LNCAP (cell line): ENCODE measurements at regions not wholly inside any gene's neighbourhood (a gene's known extent, or its start where the extent isn't known, plus 50 kb on each side); places are given as distances from the start of the nearest gene placed in this dataset.

Experiments used
- TF ChIP-seq, protein P1 (sequence below): fragments of 450-650 bp; IDR thresholded peaks from 2 replicates; pipeline ENCODE4 v1.5.1; 2017; ENCODE audit warnings: mild to moderate bottlenecking

DNA sequence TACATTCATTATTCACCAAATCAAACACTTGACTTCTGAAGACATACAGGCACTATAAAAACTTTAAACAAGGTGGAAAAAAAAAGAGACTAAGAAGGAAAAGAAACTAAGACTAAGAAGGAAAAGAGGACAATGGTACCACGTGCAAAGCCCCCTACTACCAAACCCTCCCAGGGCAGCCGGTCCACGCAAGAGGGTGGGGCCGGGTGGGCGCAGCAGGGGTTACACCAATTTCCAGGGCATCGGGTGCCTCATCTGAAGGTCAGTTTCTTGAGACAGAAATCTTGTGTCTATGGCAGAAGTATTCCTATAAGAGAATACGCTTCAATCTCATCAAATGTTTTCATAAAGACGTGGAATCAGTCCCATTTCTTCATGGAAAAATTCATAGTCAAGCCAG, 131.5 kb downstream of the NUFIP1 start:
- TF ChIP-seq, protein P1, sequence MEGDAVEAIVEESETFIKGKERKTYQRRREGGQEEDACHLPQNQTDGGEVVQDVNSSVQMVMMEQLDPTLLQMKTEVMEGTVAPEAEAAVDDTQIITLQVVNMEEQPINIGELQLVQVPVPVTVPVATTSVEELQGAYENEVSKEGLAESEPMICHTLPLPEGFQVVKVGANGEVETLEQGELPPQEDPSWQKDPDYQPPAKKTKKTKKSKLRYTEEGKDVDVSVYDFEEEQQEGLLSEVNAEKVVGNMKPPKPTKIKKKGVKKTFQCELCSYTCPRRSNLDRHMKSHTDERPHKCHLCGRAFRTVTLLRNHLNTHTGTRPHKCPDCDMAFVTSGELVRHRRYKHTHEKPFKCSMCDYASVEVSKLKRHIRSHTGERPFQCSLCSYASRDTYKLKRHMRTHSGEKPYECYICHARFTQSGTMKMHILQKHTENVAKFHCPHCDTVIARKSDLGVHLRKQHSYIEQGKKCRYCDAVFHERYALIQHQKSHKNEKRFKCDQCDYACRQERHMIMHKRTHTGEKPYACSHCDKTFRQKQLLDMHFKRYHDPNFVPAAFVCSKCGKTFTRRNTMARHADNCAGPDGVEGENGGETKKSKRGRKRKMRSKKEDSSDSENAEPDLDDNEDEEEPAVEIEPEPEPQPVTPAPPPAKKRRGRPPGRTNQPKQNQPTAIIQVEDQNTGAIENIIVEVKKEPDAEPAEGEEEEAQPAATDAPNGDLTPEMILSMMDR: no peak

DNA sequence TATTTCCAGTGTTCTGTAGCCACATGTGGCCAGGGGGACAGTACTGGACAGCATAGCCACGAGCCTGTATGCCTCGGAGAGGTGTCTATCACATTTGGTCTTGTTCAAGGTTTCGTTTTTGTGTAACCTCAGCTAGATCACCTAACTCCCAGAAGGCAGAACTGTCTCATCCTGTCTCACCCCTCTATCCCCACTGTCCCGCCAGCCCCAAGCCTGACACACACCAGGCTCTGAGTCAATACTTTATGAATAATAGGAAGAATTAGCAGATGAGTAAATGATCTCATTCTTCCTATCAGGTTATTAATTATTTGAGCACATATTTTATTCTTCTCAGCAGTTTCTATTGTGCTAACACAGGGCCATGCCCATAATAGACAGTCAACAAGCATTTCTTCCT, 132.2 kb downstream of the NUFIP1 start:
- TF ChIP-seq, protein P1: no peak

DNA sequence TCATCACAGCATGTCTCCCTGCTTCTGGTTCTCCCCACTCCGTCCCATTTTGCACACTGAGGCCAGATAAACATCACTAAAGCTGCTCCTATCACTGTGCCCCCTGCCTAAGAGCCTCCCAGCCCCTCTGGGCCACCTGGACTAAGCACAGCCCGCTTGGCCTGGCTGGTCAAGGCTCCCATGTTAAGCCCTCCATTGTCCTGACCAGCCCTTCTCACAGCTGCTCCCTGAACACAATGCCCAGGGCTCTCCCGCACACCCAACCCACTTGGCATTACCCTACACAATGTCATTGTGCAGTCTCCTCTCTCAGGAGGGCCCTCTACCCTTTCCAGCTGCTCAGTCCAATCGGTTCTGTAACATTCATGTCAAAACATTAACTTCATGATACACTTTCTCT, 133.4 kb downstream of the NUFIP1 start:
- TF ChIP-seq, protein P1: no peak

DNA sequence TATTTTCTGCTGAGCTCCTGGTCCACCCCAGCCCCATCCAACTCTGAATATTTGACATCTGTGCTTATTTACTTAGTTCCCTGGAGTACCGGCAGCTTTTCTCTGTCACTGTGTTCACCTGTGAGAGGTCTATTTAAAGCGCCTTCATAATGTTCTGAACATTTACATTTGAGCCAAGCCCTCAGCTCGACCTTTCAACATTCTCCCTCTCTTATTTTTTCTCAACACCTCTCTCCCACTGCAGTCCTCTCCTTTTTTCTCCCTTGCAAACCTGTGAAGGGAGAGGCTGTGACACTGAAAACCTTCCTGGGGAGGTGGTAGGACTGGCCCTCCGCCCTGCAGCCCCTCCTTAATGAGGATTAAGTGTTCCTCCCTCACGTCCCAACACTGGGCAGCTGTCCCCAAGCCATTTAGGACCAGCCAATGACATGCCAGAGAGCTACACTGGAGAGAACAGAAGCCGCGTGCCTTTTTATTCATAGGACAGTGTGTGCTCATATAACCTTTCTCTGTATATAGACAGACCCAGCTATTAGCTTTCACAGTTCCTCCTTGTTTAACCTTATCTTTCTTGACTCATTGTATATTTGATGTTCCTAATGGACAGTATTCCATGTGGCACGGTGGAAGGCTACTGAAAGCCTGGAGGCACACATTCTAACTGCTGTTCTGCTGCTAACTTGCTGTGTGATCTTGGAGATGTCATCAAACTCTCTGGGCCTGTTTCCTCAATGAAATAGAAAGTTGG, 134.8 kb downstream of the NUFIP1 start:
- TF ChIP-seq, protein P1: no peak

DNA sequence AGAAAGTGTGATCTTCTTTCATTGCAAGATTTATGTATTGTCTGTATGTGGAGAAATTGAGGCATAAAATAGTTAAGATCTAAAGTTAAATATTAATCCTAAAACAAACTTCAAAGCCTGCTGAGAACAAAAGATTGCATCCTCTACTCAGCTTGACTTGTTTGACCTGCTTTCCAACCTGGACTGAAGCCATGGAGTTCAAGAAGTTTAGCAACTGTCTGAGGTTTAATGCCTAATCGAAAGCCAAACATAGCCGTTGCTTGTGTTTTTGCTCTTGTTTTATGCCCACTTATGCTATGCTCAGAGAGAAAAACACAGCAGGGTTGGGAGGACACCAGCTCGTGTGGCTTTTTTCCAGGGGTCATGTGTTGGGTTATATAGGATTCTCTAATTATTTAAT, 135.6 kb downstream of the NUFIP1 start:
- TF ChIP-seq, protein P1: no peak

DNA sequence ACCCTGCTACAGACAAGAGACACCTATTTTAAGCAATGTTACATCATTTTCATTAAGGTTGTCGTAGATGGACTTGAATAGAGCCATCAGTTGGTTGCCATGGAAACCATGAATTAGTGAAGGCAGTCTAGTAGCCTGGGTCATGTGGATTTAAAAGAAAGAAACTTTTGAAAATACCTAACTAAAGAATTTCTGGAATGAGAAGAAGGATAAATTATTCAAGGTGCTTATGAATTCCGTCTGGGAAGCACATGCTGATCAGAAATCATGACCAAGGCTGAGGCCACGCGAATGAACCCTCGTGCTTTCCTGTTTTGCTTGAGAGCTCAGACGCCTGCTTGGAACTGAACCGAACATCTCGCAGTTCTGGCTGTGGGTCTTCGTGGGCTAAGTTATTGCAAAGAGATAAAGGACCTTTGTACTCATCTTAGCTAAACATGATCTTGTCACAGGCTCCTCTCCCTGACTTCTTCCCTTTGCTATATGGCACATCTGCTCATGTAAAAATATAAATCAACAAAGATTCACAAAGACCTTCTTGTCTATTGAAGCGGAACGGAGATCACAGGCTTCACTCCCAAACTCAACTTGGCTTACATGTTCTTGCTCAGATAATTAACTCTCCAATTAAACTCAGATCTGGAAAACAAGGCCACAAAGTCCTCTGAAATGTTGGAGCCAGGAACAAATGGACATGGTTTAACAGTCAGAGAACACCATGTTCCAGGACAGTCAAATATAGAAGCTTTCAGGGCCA, 140.2 kb downstream of the NUFIP1 start:
- TF ChIP-seq, protein P1: no peak

DNA sequence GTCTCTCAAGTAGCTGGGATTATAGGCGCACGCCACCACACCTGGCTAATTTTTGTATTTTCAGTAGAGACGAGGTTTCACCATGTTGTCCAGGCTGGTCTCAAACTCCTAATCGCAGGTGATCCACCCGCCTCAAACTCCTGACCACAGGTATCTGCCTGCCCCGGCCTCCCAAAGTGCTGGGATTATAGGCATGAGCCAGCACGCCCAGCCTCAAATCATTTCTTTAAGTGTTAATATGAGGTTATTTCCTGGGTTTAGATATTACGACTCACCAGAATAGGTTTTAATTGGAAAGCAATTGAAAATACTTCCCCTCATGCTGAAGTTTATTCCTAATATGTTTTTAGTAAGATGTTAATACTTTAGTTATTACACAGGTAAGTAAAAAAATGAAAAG, 144.5 kb downstream of the NUFIP1 start:
- TF ChIP-seq, protein P1: no peak
